Lower leg skin (tissue), 4 donors: ENCODE measurements at regions not wholly inside any gene's neighbourhood (a gene's known extent, or its start where the extent isn't known, plus 50 kb on each side); places are given as distances from the start of the nearest gene placed in this dataset.

ENCODE experiments used
- DNase-seq, 2 donors: peaks; one replicate each; pipeline ENCODE4 v3.0.0-alpha.2; 2019; ENCODE audit warnings: low spot score in 2 of 2
- H3K4me3 ChIP-seq: fragments of 200-600 bp; sonication (generic); 2 replicates; pipeline ENCODE4 v1.5.1; 2017; ENCODE audit warnings: mild to moderate bottlenecking, low read depth; ENCODE audit not compliant: poor library complexity, severe bottlenecking
- CTCF ChIP-seq, 3 donors: fragments of 450-650 bp; IDR thresholded peaks; one replicate each; pipeline ENCODE4 v1.5.1; 2016; ENCODE audit warnings: antibody characterized with exemption in 3 of 3, mild to moderate bottlenecking in 3 of 3, moderate library complexity in 2 of 3
- POLR2A ChIP-seq, 2 donors: fragments of 450-650 bp; IDR thresholded peaks; one replicate each; pipeline ENCODE4 v1.6.1; 2016 to 2017; ENCODE audit warnings: antibody characterized with exemption in 2 of 2, mild to moderate bottlenecking in 1 of 2, moderate library complexity in 1 of 2
- WGBS, 2 donors: methylation state at CpG; one replicate each; pipeline ENCODE4 v1.1.5; 2018; 5-methylcytosine and 5-hydroxymethylcytosine counted together
- intact Hi-C: fragments of 100-400 bp; cut with DNase I; formaldehyde crosslinking; loops from one replicate; pipeline ENCODE4 v1.15.0; 2023; ENCODE audit warnings: low total_unique reads

DNA sequence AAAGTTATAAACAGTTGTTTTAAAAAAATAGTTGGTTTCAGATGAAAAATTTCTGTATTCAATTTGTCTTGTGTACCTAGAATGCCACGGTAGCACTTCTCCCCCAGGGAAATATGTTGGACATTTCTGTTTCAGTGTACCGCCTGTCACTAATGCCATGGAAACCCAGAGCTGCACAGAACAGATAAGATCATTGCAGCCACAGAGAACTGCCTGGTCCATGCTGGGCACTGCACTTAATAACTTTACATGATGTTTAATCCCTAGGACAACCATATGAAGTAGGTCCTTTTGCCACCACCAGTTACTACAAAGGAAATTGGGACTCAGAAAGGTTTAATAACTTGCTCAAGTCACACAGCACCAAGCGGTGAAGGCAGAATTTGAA is 253.4 kb upstream of the SRRM4 start:
- intact Hi-C loops, result no loop called here
- TF ChIP-seq CTCF (IDR thresholded peaks at IDR 0.05) (no peak), POLR2A (IDR thresholded peaks at IDR 0.05) (no peak)
- 67 to 76% methylated on average over 3 of the region's 3 CpGs for WGBS, 2 donors
- no peak overlapping the region for H3K4me3 ChIP-seq
- DNase-seq, result no peak

- 49 to 58% methylated on average over 7 of the region's 7 CpGs for WGBS, 2 donors
- H3K4me3 ChIP-seq, result no peak overlapping the region
- intact Hi-C loops, result loop anchor here (2.0 kb wide), 1 partner anchor 61 kb away; no protein-coding TSS in a partner anchor
- DNase-seq, result no peak
- TF ChIP-seq POLR2A (IDR thresholded peaks at IDR 0.05) (no peak), CTCF (IDR thresholded peaks at IDR 0.05) (no peak)
Observed at GRCh38 chr12:118734266-118734665, 247.1 kb upstream of the SRRM4 start.

- intact Hi-C loops, result no loop called here
- TF ChIP-seq POLR2A (IDR thresholded peaks at IDR 0.05) (no peak), CTCF (IDR thresholded peaks at IDR 0.05) (no peak)
- 79 to 85% methylated on average over 4 of the region's 4 CpGs for WGBS, 2 donors
- H3K4me3 ChIP-seq, result no peak overlapping the region
- no peak for DNase-seq
Observed at GRCh38 chr12:118737985-118738540, 243.3 kb upstream of the SRRM4 start.

DNA sequence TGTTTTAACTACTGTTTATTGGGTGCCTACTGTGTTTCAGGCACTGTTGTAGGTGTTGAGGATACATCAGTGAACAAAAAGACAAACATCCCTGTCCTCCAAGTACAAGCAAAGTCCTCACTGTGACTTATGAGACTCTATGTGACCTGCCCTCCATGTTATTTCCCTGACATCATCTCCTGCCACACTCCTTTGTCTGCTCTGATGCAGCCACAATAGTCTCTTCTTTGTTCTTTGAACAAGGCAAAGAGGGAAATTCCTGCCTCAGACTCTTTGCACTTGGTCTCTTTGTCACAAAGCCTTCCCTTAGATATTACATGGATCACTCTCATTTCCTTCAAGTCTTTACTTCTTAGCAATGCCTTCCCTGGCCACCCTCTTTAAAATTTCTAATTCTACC is 240.1 kb upstream of the SRRM4 start:
- no peak overlapping the region for H3K4me3 ChIP-seq
- DNase-seq, result no peak
- intact Hi-C loops, result no loop called here
- TF ChIP-seq CTCF (IDR thresholded peaks at IDR 0.05) (no peak), POLR2A (IDR thresholded peaks at IDR 0.05) (no peak)

GRCh38 chr12:118742431-118742830 is 238.9 kb upstream of the SRRM4 start:
- peak in 1 of 2 donors; percentile 14 for DNase-seq
- WGBS, 2 donors, result 70 to 80% methylated on average over 3 of the region's 3 CpGs

More at GRCh38 chr12:118742431-118742830, 238.9 kb upstream of the SRRM4 start:
- H3K4me3 ChIP-seq, result no peak overlapping the region
- intact Hi-C loops, result no loop called here
- TF ChIP-seq POLR2A (IDR thresholded peaks at IDR 0.05) (no peak), CTCF (IDR thresholded peaks at IDR 0.05) (no peak)
